GM12878 (cell line): ENCODE measurements at regions not wholly inside any gene's neighbourhood (a gene's known extent, or its start where the extent isn't known, plus 50 kb on each side); places are given as distances from the start of the nearest gene placed in this dataset.

Experiments used
- ATAC-seq: fragments of 200-7000 bp; cut with Tn5 transposase; 3 replicates; pipeline ENCODE4 v1.9.1; 2020; ENCODE audit warnings: mild to moderate bottlenecking, moderate library complexity
- BruUV-seq: library from RNA; stranded (reverse); fragments of 400-500 nt; replicated peaks from 2 replicates; lab custom pipeline; 2021; lab: Mats Ljungman, UMichigan
- CTCF ChIA-PET: fragments of 300-600 bp; sonication (Branson Sonifier 250); formaldehyde crosslinking; extraction: SDS; loops from one replicate; lab custom pipeline; 2021; ENCODE audit warnings: inconsistent platforms; lab: Yijun Ruan, JAX
- POLR2A ChIA-PET: fragments of 350-600 bp; formaldehyde crosslinking; extraction: SDS; loops from one replicate; lab custom pipeline; 2021; ENCODE audit warnings: inconsistent platforms; lab: Charles Lee
- RAD21 ChIA-PET: fragments of 300-600 bp; sonication (Branson Sonifier 250); formaldehyde crosslinking; loops from one replicate; lab custom pipeline; 2023; ENCODE audit warnings: antibody characterized with exemption; ENCODE audit not compliant: unreplicated experiment; lab: Charles Lee
- SMC1A ChIA-PET: fragments of 300-600 bp; sonication (Branson Sonifier 250); formaldehyde crosslinking; loops from one replicate; lab custom pipeline; 2023; ENCODE audit not compliant: unreplicated experiment, uncharacterized antibody; lab: Charles Lee
- DNase-seq: peaks from one replicate; pipeline ENCODE4 v3.0.0-alpha.2; 2011; ENCODE audit warnings: low read depth, low spot score
- FAIRE-seq: peaks from 3 replicates; lab custom pipeline; 2011; peaks lifted over from hg19 to GRCh38; lab: Jason Lieb, UNC
- H2AFZ ChIP-seq: 2 replicates; pipeline ENCODE4 v1.6.0; 2011; ENCODE audit warnings: low read depth, low read length, control low read depth; ENCODE audit not compliant: control insufficient read depth
- H3K27ac ChIP-seq: 2 replicates; pipeline ENCODE4 v1.5.1; 2011; ENCODE audit warnings: control low read depth; ENCODE audit not compliant: control insufficient read depth, insufficient read depth
- H3K27me3 ChIP-seq, 2 experiments: replicated peaks in 1 of 2; 2 replicates each; pipeline versions ENCODE4 v1.6.0 to v1.6.1; 2011; ENCODE audit warnings: low read length in 1 of 2; ENCODE audit not compliant: control insufficient read depth in 2 of 2, insufficient read depth in 2 of 2
- H3K36me3 ChIP-seq, 2 experiments: 2 replicates each; pipeline ENCODE4 v1.5.1; 2011; ENCODE audit warnings: low read length in 1 of 2; ENCODE audit not compliant: control insufficient read depth in 2 of 2, insufficient read depth in 2 of 2
- H3K4me1 ChIP-seq: 2 replicates; pipeline ENCODE4 v1.6.1; 2011; ENCODE audit warnings: mild to moderate bottlenecking, low read length, moderate library complexity, mixed read lengths; ENCODE audit not compliant: control insufficient read depth, insufficient read depth
- H3K4me2 ChIP-seq: 2 replicates; pipeline ENCODE4 v1.6.0; 2011; ENCODE audit warnings: control low read depth; ENCODE audit not compliant: control insufficient read depth, insufficient read depth
- H3K4me3 ChIP-seq: fragments of 200-600 bp; sonication (generic); 2 replicates; pipeline ENCODE4 v1.5.1; 2016
- H3K79me2 ChIP-seq: 2 replicates; pipeline ENCODE4 v1.6.0; 2011; ENCODE audit warnings: low read length; ENCODE audit not compliant: control insufficient read depth, insufficient read depth
- H3K9ac ChIP-seq: 2 replicates; pipeline ENCODE4 v1.8.0; 2011; ENCODE audit warnings: low read length, control low read depth, mixed read lengths; ENCODE audit not compliant: control insufficient read depth, insufficient read depth
- H3K9me3 ChIP-seq: replicated peaks from 3 replicates; pipeline ENCODE4 v1.5.1; 2011; ENCODE audit warnings: mild to moderate bottlenecking, low read length; ENCODE audit not compliant: control insufficient read depth, insufficient read depth
- H4K20me1 ChIP-seq: 2 replicates; pipeline ENCODE4 v1.6.0; 2011; ENCODE audit not compliant: control insufficient read depth, insufficient read depth
- DPF2 ChIP-seq: fragments of 450-650 bp; IDR thresholded peaks from 2 replicates; pipeline ENCODE4 v1.6.1; 2017; ENCODE audit warnings: mild to moderate bottlenecking
- EP300 ChIP-seq, 2 experiments: fragments of 150-350 bp in 1 of 2; IDR thresholded peaks; 2 replicates each; pipeline ENCODE4 v1.6.1; 2011 to 2012; ENCODE audit warnings: low read depth in 2 of 2, low read length in 2 of 2, borderline replicate concordance in 1 of 2, improper control_type of control experiment in 1 of 2, inconsistent platforms in 1 of 2; ENCODE audit not compliant: control insufficient read depth in 1 of 2
- HCFC1 ChIP-seq: fragments of 150-350 bp; IDR thresholded peaks from 2 replicates; pipeline ENCODE4 v1.6.1; 2014; ENCODE audit warnings: low read length
- JUNB ChIP-seq: IDR thresholded peaks from 2 replicates; pipeline ENCODE4 v1.6.1; 2016; ENCODE audit warnings: antibody characterized with exemption, mild to moderate bottlenecking
- NR2C1 ChIP-seq: fragments of 450-650 bp; IDR thresholded peaks from 2 replicates; pipeline ENCODE4 v1.6.1; 2017; ENCODE audit warnings: antibody characterized with exemption, mild to moderate bottlenecking, moderate library complexity
- PAX5 ChIP-seq: IDR thresholded peaks from 2 replicates; pipeline ENCODE4 v1.6.1; 2011; ENCODE audit warnings: low read depth, low read length, borderline replicate concordance
- PML ChIP-seq: IDR thresholded peaks from 2 replicates; pipeline ENCODE4 v1.6.1; 2012; ENCODE audit warnings: low read length, inconsistent platforms
- RB1 ChIP-seq: fragments of 450-650 bp; formaldehyde crosslinking; IDR thresholded peaks from 2 replicates; pipeline ENCODE4 v1.6.1; 2017; ENCODE audit warnings: mild to moderate bottlenecking, borderline replicate concordance
- TARDBP ChIP-seq: IDR thresholded peaks from 2 replicates; pipeline ENCODE4 v1.6.1; 2016; ENCODE audit warnings: borderline replicate concordance
- WGBS: methylation state at CpG from one replicate; pipeline ENCODE4 v1.1.6; 2016; ENCODE audit warnings: low lambda C conversion rate; ENCODE audit not compliant: insufficient replicate concordance, insufficient coverage; ENCODE audit errors: missing lambda C conversion rate; 5-methylcytosine and 5-hydroxymethylcytosine counted together
- in situ Hi-C: fragments of 300-500 bp; cut with MboI; formaldehyde crosslinking; loops from 9 replicates; pipeline ENCODE4 v1.14.3; 2018; ENCODE audit warnings: mixed read lengths
- intact Hi-C: fragments of 100-400 bp; cut with micrococcal nuclease; formaldehyde crosslinking; loops from one replicate; pipeline ENCODE4 v1.14.2; 2022; ENCODE audit not compliant: unreplicated experiment
- TF ChIP-seq, protein P1 (sequence below): fragments of 450-650 bp; formaldehyde crosslinking; IDR thresholded peaks from 2 replicates; pipeline ENCODE4 v1.4.0; 2020; ENCODE audit warnings: mild to moderate bottlenecking, moderate library complexity
- TF ChIP-seq, protein P2 (sequence below): fragments of 450-650 bp; IDR thresholded peaks from 2 replicates; pipeline ENCODE4 v1.6.1; 2017; ENCODE audit warnings: mild to moderate bottlenecking, low read depth, inconsistent platforms; ENCODE audit not compliant: poor library complexity, severe bottlenecking
- TF ChIP-seq, protein P3 (sequence below): fragments of 450-650 bp; IDR thresholded peaks from 2 replicates; pipeline ENCODE4 v1.6.1; 2017; ENCODE audit warnings: mild to moderate bottlenecking, moderate library complexity

DNA sequence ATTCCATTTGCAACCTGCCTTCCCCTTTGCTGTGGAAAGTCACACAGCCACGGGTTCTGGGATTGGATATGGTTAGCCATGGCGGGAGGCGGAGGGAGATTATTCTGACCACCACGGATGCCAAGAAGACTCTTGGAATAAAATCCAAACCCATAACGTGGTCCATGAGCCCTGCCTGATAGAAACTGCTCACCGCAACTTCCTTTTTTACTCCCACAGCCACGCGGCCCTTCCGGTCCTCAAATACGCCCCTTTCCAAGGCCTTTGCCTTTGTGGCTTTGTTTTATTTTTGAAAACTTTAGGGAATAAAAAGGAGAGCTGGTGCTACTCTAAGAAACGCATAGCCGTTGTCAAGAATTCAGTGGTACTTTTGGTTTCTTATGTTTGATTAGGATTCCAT is 602.5 kb upstream of the CDH4 start:
- Histone ChIP-seq H3K4me3 (no peak overlapping the region), H3K79me2 (no peaks in the 10 kb centered on the region), H3K9ac (no peak overlapping the region), H2AFZ (no peak overlapping the region), H3K27me3 (no peaks in the 10 kb centered on the region), H4K20me1 (no peaks in the 10 kb centered on the region), H3K27ac (no peak overlapping the region), H3K9me3 (peaks cover 2% of the 10 kb centered on the region; the same call in 1 of the 3 replicates), H3K4me2 (no peak overlapping the region), H3K4me1 (no peaks in the 10 kb centered on the region), H3K36me3 (no peaks in the 10 kb centered on the region)
- intact Hi-C loops, result no loop called here
- RAD21 ChIA-PET, result no interaction called here
- BruUV-seq, result no TSS peak
- WGBS, result 22% methylated on average over 12 of the region's 12 CpGs
- no peak for DNase-seq
- no peak for ATAC-seq
- no peak for TF ChIP-seq PAX5
- no peak for TF ChIP-seq TARDBP
- no peak for TF ChIP-seq RB1
- TF ChIP-seq HCFC1, result no peak
- no peak for TF ChIP-seq DPF2
- no peak for TF ChIP-seq NR2C1
- TF ChIP-seq, protein P1, sequence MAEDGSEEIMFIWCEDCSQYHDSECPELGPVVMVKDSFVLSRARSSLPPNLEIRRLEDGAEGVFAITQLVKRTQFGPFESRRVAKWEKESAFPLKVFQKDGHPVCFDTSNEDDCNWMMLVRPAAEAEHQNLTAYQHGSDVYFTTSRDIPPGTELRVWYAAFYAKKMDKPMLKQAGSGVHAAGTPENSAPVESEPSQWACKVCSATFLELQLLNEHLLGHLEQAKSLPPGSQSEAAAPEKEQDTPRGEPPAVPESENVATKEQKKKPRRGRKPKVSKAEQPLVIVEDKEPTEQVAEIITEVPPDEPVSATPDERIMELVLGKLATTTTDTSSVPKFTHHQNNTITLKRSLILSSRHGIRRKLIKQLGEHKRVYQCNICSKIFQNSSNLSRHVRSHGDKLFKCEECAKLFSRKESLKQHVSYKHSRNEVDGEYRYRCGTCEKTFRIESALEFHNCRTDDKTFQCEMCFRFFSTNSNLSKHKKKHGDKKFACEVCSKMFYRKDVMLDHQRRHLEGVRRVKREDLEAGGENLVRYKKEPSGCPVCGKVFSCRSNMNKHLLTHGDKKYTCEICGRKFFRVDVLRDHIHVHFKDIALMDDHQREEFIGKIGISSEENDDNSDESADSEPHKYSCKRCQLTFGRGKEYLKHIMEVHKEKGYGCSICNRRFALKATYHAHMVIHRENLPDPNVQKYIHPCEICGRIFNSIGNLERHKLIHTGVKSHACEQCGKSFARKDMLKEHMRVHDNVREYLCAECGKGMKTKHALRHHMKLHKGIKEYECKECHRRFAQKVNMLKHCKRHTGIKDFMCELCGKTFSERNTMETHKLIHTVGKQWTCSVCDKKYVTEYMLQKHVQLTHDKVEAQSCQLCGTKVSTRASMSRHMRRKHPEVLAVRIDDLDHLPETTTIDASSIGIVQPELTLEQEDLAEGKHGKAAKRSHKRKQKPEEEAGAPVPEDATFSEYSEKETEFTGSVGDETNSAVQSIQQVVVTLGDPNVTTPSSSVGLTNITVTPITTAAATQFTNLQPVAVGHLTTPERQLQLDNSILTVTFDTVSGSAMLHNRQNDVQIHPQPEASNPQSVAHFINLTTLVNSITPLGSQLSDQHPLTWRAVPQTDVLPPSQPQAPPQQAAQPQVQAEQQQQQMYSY (CRISPR knock-in tag), result no peak
- no peak for TF ChIP-seq EP300 (IDR thresholded peaks at IDR 0.05; ENCODE audit: borderline replicate concordance in 1 of 2, control insufficient read depth in 1 of 2, low read depth in 2 of 2, low read length in 2 of 2)
- TF ChIP-seq, protein P2, sequence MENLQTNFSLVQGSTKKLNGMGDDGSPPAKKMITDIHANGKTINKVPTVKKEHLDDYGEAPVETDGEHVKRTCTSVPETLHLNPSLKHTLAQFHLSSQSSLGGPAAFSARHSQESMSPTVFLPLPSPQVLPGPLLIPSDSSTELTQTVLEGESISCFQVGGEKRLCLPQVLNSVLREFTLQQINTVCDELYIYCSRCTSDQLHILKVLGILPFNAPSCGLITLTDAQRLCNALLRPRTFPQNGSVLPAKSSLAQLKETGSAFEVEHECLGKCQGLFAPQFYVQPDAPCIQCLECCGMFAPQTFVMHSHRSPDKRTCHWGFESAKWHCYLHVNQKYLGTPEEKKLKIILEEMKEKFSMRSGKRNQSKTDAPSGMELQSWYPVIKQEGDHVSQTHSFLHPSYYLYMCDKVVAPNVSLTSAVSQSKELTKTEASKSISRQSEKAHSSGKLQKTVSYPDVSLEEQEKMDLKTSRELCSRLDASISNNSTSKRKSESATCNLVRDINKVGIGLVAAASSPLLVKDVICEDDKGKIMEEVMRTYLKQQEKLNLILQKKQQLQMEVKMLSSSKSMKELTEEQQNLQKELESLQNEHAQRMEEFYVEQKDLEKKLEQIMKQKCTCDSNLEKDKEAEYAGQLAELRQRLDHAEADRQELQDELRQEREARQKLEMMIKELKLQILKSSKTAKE, result no peak
- TF ChIP-seq PML, result no peak
- no peak for TF ChIP-seq JUNB
- TF ChIP-seq, protein P3, sequence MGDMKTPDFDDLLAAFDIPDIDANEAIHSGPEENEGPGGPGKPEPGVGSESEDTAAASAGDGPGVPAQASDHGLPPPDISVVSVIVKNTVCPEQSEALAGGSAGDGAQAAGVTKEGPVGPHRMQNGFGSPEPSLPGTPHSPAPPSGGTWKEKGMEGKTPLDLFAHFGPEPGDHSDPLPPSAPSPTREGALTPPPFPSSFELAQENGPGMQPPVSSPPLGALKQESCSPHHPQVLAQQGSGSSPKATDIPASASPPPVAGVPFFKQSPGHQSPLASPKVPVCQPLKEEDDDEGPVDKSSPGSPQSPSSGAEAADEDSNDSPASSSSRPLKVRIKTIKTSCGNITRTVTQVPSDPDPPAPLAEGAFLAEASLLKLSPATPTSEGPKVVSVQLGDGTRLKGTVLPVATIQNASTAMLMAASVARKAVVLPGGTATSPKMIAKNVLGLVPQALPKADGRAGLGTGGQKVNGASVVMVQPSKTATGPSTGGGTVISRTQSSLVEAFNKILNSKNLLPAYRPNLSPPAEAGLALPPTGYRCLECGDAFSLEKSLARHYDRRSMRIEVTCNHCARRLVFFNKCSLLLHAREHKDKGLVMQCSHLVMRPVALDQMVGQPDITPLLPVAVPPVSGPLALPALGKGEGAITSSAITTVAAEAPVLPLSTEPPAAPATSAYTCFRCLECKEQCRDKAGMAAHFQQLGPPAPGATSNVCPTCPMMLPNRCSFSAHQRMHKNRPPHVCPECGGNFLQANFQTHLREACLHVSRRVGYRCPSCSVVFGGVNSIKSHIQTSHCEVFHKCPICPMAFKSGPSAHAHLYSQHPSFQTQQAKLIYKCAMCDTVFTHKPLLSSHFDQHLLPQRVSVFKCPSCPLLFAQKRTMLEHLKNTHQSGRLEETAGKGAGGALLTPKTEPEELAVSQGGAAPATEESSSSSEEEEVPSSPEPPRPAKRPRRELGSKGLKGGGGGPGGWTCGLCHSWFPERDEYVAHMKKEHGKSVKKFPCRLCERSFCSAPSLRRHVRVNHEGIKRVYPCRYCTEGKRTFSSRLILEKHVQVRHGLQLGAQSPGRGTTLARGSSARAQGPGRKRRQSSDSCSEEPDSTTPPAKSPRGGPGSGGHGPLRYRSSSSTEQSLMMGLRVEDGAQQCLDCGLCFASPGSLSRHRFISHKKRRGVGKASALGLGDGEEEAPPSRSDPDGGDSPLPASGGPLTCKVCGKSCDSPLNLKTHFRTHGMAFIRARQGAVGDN, result no peak
- CTCF ChIA-PET, result no interaction called here
- in situ Hi-C loops, result no loop called here
- no peak for FAIRE-seq
- SMC1A ChIA-PET, result no interaction called here
- POLR2A ChIA-PET, result no interaction called here
